SK-N-SH (cell line): ENCODE measurements at regions not wholly inside any gene's neighbourhood (a gene's known extent, or its start where the extent isn't known, plus 50 kb on each side); places are given as distances from the start of the nearest gene placed in this dataset.

Source experiments
- FOXM1 ChIP-seq: IDR thresholded peaks from 2 replicates; pipeline ENCODE4 v1.4.0; 2012; ENCODE audit warnings: low read depth, mild to moderate bottlenecking
- TF ChIP-seq, protein P1 (sequence below): fragments of 200-600 bp; sonication (generic); IDR thresholded peaks from 2 replicates; pipeline ENCODE4 v1.6.1; 2017; ENCODE audit warnings: antibody characterized with exemption, mild to moderate bottlenecking, moderate library complexity

DNA sequence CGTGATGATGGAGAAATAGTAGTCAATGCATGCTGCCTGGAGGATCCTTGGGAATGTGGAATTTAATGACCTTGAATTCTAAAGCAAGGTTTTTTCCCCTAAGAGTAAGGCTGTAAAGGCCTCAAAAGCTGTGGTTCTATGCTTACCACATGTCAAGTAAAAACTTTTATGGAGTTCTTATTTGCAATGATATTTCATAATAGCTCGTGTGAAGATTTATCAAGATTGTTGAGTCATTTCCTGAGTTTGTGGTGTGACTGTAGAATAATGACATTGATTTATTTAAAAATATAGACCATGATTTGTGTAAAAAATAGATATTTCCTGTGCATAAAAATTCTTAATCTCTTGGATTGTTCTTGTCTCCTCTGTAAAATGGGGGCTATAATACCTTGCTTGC, 67.5 kb upstream of the SORCS1 start:
- TF ChIP-seq FOXM1 = no peak
- TF ChIP-seq, protein P1, sequence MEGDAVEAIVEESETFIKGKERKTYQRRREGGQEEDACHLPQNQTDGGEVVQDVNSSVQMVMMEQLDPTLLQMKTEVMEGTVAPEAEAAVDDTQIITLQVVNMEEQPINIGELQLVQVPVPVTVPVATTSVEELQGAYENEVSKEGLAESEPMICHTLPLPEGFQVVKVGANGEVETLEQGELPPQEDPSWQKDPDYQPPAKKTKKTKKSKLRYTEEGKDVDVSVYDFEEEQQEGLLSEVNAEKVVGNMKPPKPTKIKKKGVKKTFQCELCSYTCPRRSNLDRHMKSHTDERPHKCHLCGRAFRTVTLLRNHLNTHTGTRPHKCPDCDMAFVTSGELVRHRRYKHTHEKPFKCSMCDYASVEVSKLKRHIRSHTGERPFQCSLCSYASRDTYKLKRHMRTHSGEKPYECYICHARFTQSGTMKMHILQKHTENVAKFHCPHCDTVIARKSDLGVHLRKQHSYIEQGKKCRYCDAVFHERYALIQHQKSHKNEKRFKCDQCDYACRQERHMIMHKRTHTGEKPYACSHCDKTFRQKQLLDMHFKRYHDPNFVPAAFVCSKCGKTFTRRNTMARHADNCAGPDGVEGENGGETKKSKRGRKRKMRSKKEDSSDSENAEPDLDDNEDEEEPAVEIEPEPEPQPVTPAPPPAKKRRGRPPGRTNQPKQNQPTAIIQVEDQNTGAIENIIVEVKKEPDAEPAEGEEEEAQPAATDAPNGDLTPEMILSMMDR = no peak
